SU-DHL-6 (cell line): ENCODE measurements at regions not wholly inside any gene's neighbourhood (a gene's known extent, or its start where the extent isn't known, plus 50 kb on each side); places are given as distances from the start of the nearest gene placed in this dataset.
"Not testable (repeated sequence)": the region's sequence is repeated elsewhere in the genome, so short reads cannot be mapped to it uniquely, and the experiment has no call there.

Experiments
- H2AFZ ChIP-seq: fragments of 200-600 bp; sonication (generic); 2 replicates; pipeline ENCODE4 v1.6.1; 2014; ENCODE audit warnings: low read depth, mild to moderate bottlenecking, moderate library complexity, mixed read lengths, antibody characterized with exemption, low read length; ENCODE audit not compliant: severe bottlenecking
- H3F3A ChIP-seq: fragments of 200-600 bp; shearing (Covaris generic); 2 replicates; pipeline ENCODE4 v1.6.0; 2016; ENCODE audit warnings: antibody characterized with exemption, mild to moderate bottlenecking; ENCODE audit not compliant: insufficient read depth
- H3K27ac ChIP-seq: fragments of 200-600 bp; sonication (generic); 2 replicates; pipeline ENCODE4 v1.5.1; 2016; ENCODE audit warnings: low read depth, mild to moderate bottlenecking, low read length, moderate library complexity, mixed read lengths
- H3K27me3 ChIP-seq: fragments of 200-600 bp; sonication (generic), shearing (Covaris generic); 2 replicates; pipeline ENCODE4 v1.6.0; 2014; ENCODE audit warnings: mild to moderate bottlenecking, low read length
- H3K36me3 ChIP-seq: fragments of 200-600 bp; sonication (generic); 2 replicates; pipeline ENCODE4 v1.6.1; 2014; ENCODE audit warnings: mild to moderate bottlenecking, low read length, mixed read lengths
- H3K4me2 ChIP-seq: fragments of 300-600, 200-600 bp; shearing (Covaris generic), sonication (generic); 2 replicates; pipeline ENCODE4 v1.6.0; 2014; ENCODE audit warnings: low read length, low read depth, mild to moderate bottlenecking; ENCODE audit not compliant: poor library complexity, severe bottlenecking
- H3K4me3 ChIP-seq: fragments of 200-600 bp; sonication (generic); 2 replicates; pipeline ENCODE4 v1.5.1; 2014; ENCODE audit warnings: antibody characterized with exemption, low read length, mild to moderate bottlenecking, mixed read lengths; ENCODE audit not compliant: insufficient read depth, poor library complexity, severe bottlenecking
- H3K79me2 ChIP-seq: fragments of 200-600 bp; sonication (generic); 2 replicates; pipeline ENCODE4 v1.6.1; 2014; ENCODE audit warnings: mild to moderate bottlenecking, low read length, moderate library complexity; ENCODE audit not compliant: insufficient read depth
- H3K9ac ChIP-seq: fragments of 200-600 bp; sonication (generic); 2 replicates; pipeline ENCODE4 v1.7.0; 2014; ENCODE audit warnings: mild to moderate bottlenecking, low read length
- H3K9me2 ChIP-seq: fragments of 200-600 bp; sonication (generic); replicated peaks from 2 replicates; pipeline ENCODE4 v1.6.1; 2014; ENCODE audit warnings: low read length; ENCODE audit not compliant: insufficient read depth
- H3K9me3 ChIP-seq: fragments of 200-600 bp; sonication (generic); 2 replicates; pipeline ENCODE4 v1.6.1; 2014; ENCODE audit warnings: low read length, mixed read lengths; ENCODE audit not compliant: insufficient read depth
- H4K20me1 ChIP-seq: fragments of 200-600 bp; sonication (generic); 2 replicates; pipeline ENCODE4 v1.6.1; 2014; ENCODE audit warnings: low read depth, mild to moderate bottlenecking, antibody characterized with exemption, low read length, moderate library complexity, mixed read lengths
- CTCF ChIP-seq: fragments of 200-600 bp; sonication (generic); IDR thresholded peaks from one replicate; pipeline ENCODE4 v1.5.1; 2017; ENCODE audit warnings: antibody characterized with exemption, mild to moderate bottlenecking, low read length, moderate library complexity; ENCODE audit not compliant: insufficient read depth, poor library complexity, severe bottlenecking
- EZH2phosphoT487 ChIP-seq: fragments of 200-600 bp; sonication (generic), shearing (Covaris generic); conservative IDR thresholded peaks from 2 replicates; pipeline ENCODE4 v1.6.1; 2018; ENCODE audit warnings: mild to moderate bottlenecking, antibody characterized with exemption, low read length, moderate library complexity, mixed read lengths

- no peaks in the 10 kb centered on the region for H4K20me1 ChIP-seq
- no peak overlapping the region for H3K27ac ChIP-seq
- no peak overlapping the region for H3K4me3 ChIP-seq
- H3K9ac ChIP-seq: no peak overlapping the region
- H3K79me2 ChIP-seq: no peaks in the 10 kb centered on the region
- no peak overlapping the region for H3K4me2 ChIP-seq
- no peaks in the 10 kb centered on the region for H3K9me3 ChIP-seq
- no peaks in the 10 kb centered on the region for H3K9me2 ChIP-seq
- H3F3A ChIP-seq: no peaks in the 10 kb centered on the region
- no peaks in the 10 kb centered on the region; the same call in 1 of the 2 replicates for H3K27me3 ChIP-seq
- TF ChIP-seq CTCF (no peak), EZH2phosphoT487 (no peak)
- no peaks in the 10 kb centered on the region for H3K36me3 ChIP-seq
- no peak overlapping the region for H2AFZ ChIP-seq
Observed at GRCh38 chr20:19875376-19876221, 117.5 kb downstream of the RIN2 start.

GRCh38 chr20:19876828-19877460 is 118.9 kb downstream of the RIN2 start:
- Histone ChIP-seq H3K9ac (no peak overlapping the region), H3K9me2 (no peaks in the 10 kb centered on the region), H3K27me3 (no peaks in the 10 kb centered on the region; the same call in 1 of the 2 replicates), H3K36me3 (no peaks in the 10 kb centered on the region), H3K9me3 (no peaks in the 10 kb centered on the region), H3K4me3 (no peak overlapping the region), H4K20me1 (no peaks in the 10 kb centered on the region), H3K79me2 (no peaks in the 10 kb centered on the region), H3K27ac (no peak overlapping the region), H2AFZ (no peak overlapping the region), H3K4me2 (no peak overlapping the region), H3F3A (no peaks in the 10 kb centered on the region)
- TF ChIP-seq EZH2phosphoT487 (no peak), CTCF (no peak)

GRCh38 chr20:19879874-19880255 is 121.8 kb downstream of the RIN2 start:
- not testable (repeated sequence) for H3K9me3 ChIP-seq, H3K4me3 ChIP-seq, H3K79me2 ChIP-seq, H3K9me2 ChIP-seq, H2AFZ ChIP-seq, H3F3A ChIP-seq, H3K36me3 ChIP-seq, H3K4me2 ChIP-seq, H3K27me3 ChIP-seq, H3K27ac ChIP-seq, H4K20me1 ChIP-seq, H3K9ac ChIP-seq
